ENCODE measurements at regions not wholly inside any gene's neighbourhood (a gene's known extent, or its start where the extent isn't known, plus 50 kb on each side); places are given as distances from the start of the nearest gene placed in this dataset.

DNA sequence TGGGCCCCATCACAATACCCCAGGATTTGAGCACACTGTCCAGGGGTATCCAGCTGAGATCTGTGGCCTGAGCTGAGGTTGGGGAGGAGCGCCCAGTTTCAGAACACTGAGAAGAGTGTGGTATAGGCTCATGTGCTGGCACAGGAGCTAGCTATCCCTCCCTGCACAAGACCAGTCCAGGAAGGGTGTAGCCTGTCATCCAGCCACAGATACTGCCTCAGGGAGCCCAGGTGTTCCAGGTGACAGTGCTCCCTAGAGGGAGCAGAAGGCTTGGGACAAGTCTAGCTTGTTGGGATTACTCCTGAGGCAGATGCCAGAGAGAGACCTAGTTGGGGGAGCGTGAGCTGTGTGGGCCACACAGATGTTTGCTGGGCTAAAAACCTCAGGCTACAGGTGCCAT lies 79.6 kb upstream of the GLRA2 start:
- WGBS, 2 experiments (ENCODE audit: extremely low coverage in 2 of 2, insufficient read length in 1 of 2) = no CpG with 5 or more reads among the region's 2 CpGs
- TF ChIP-seq MAZ (IDR thresholded peaks at IDR 0.05; ENCODE audit: borderline replicate concordance, low read depth, low read length) = no peak
- no peak for TF ChIP-seq RCOR1 (IDR thresholded peaks at IDR 0.05; ENCODE audit: insufficient replicate concordance, low read length)
- no peak for TF ChIP-seq BHLHE40 (IDR thresholded peaks at IDR 0.05; ENCODE audit: low read depth, low read length)
- TF ChIP-seq CEBPB (IDR thresholded peaks at IDR 0.05; ENCODE audit: low read depth, low read length) = no peak
- no peak for TF ChIP-seq MXI1 (IDR thresholded peaks at IDR 0.05; ENCODE audit: borderline replicate concordance, low read depth, low read length)
- no peak for TF ChIP-seq RFX5 (IDR thresholded peaks at IDR 0.05; ENCODE audit: low read depth, low read length)
- TF ChIP-seq, protein P1, sequence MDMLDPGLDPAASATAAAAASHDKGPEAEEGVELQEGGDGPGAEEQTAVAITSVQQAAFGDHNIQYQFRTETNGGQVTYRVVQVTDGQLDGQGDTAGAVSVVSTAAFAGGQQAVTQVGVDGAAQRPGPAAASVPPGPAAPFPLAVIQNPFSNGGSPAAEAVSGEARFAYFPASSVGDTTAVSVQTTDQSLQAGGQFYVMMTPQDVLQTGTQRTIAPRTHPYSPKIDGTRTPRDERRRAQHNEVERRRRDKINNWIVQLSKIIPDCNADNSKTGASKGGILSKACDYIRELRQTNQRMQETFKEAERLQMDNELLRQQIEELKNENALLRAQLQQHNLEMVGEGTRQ (IDR thresholded peaks at IDR 0.05; ENCODE audit: low read depth, low read length) = no peak
- dilution Hi-C loops (cut with HindIII; ENCODE audit: low sequenced_read_pairs, unreplicated experiment) (no loop called here), intact Hi-C loops (cut with micrococcal nuclease) (no loop called here), in situ Hi-C loops (cut with MboI; ENCODE audit: low sequenced_read_pairs) (no loop called here)
- ChIA-PET CTCF (no interaction called here), POLR2A (ENCODE audit: unreplicated experiment) (no interaction called here)
- Histone ChIP-seq H3K27ac (ENCODE audit: insufficient read depth, low read length) (no peak overlapping the region), H2BK120ac (ENCODE audit: low read depth, low read length) (no peak overlapping the region), H2AK5ac (ENCODE audit: low read depth, low read length) (no peak overlapping the region), H3K4me1 (ENCODE audit: control insufficient read depth, insufficient read depth, low read length) (no peaks in the 10 kb centered on the region), H2AK9ac (replicated peaks; ENCODE audit: low read depth, low read length, poor library complexity) (no peak overlapping the region), H3K14ac (replicated peaks; ENCODE audit: low read depth, low read length) (no peak overlapping the region), H3K9me3 (ENCODE audit: control insufficient read depth, insufficient read depth, low read length) (no peaks in the 10 kb centered on the region; the same call in 1 of the 2 replicates), H3K23ac (ENCODE audit: low read depth, low read length) (no peak overlapping the region), H3K4me3 (ENCODE audit: insufficient read depth, low read depth, low read length) (no peak overlapping the region), H3K4me2 (ENCODE audit: low read depth, low read length) (no peak overlapping the region), H4K5ac (ENCODE audit: low read depth, low read length) (no peak overlapping the region), H3K4ac (ENCODE audit: low read depth, low read length) (no peak overlapping the region), H3K18ac (ENCODE audit: low read depth, low read length) (no peak overlapping the region), H3K36me3 (ENCODE audit: control insufficient read depth, insufficient read depth, low read length) (no peaks in the 10 kb centered on the region), H2BK15ac (ENCODE audit: low read depth, low read length) (no peak overlapping the region), H4K91ac (ENCODE audit: insufficient read depth, low read depth, low read length) (no peak overlapping the region), H2BK5ac (ENCODE audit: low read depth, low read length, poor library complexity, severe bottlenecking) (no peak overlapping the region), H2AFZ (replicated peaks; ENCODE audit: low read length, poor library complexity) (no peak overlapping the region), H3K56ac (ENCODE audit: extremely low read depth, insufficient read depth, low read length) (no peak overlapping the region), H3K79me1 (ENCODE audit: low read depth in 1 of 2, low read length in 2 of 2) (no peaks in the 10 kb centered on the region), H4K8ac (ENCODE audit: low read depth in 2 of 2, low read length in 2 of 2) (no peak overlapping the region), H3K27me3 (ENCODE audit: control insufficient read depth, insufficient read depth, low read length) (no peaks in the 10 kb centered on the region), H3K9me1 (ENCODE audit: insufficient read depth, low read length) (no peaks in the 10 kb centered on the region), H3K9ac (ENCODE audit: low read depth, low read length) (no peak overlapping the region), H4K20me1 (ENCODE audit: insufficient read depth, low read length) (no peaks in the 10 kb centered on the region), H2BK20ac (ENCODE audit: low read depth, low read length) (no peak overlapping the region)
- DNase-seq = no peak
- ATAC-seq (ENCODE audit: low read depth) = no peak
- no TSS peak for BruUV-seq (replicated peaks)
